ENCODE measurements at regions not wholly inside any gene's neighbourhood (a gene's known extent, or its start where the extent isn't known, plus 50 kb on each side); places are given as distances from the start of the nearest gene placed in this dataset.

- TF ChIP-seq EZH2phosphoT487 (IDR thresholded peaks at IDR 0.05; ENCODE audit: borderline replicate concordance) = no peak
- TF ChIP-seq, protein P1, sequence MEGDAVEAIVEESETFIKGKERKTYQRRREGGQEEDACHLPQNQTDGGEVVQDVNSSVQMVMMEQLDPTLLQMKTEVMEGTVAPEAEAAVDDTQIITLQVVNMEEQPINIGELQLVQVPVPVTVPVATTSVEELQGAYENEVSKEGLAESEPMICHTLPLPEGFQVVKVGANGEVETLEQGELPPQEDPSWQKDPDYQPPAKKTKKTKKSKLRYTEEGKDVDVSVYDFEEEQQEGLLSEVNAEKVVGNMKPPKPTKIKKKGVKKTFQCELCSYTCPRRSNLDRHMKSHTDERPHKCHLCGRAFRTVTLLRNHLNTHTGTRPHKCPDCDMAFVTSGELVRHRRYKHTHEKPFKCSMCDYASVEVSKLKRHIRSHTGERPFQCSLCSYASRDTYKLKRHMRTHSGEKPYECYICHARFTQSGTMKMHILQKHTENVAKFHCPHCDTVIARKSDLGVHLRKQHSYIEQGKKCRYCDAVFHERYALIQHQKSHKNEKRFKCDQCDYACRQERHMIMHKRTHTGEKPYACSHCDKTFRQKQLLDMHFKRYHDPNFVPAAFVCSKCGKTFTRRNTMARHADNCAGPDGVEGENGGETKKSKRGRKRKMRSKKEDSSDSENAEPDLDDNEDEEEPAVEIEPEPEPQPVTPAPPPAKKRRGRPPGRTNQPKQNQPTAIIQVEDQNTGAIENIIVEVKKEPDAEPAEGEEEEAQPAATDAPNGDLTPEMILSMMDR (conservative IDR thresholded peaks at IDR 0.05; ENCODE audit: low read length) = no peak
These were observed 346.3 kb downstream of the ENC1 start for GRCh38 chr5:74294231-74294705.

Measured in Loucy (cell line).